HG03565 (cell line): ENCODE measurements at regions not wholly inside any gene's neighbourhood (a gene's known extent, or its start where the extent isn't known, plus 50 kb on each side); places are given as distances from the start of the nearest gene placed in this dataset.
"Not testable (repeated sequence)": the region's sequence is repeated elsewhere in the genome, so short reads cannot be mapped to it uniquely, and the experiment has no call there.

Experiments used
- ATAC-seq: cut with Tn5 transposase; IDR thresholded peaks from one replicate; pipeline ENCODE4 v1.9.1; 2021; ENCODE audit warnings: mild to moderate bottlenecking, moderate library complexity; ENCODE audit not compliant: unreplicated experiment

- ATAC-seq = no peak
These were observed 128.0 kb upstream of the TACR1 start for GRCh38 chr2:75327334-75327733.

GRCh38 chr2:75326645-75327044 is 127.3 kb upstream of the TACR1 start:
- ATAC-seq = no peak

DNA sequence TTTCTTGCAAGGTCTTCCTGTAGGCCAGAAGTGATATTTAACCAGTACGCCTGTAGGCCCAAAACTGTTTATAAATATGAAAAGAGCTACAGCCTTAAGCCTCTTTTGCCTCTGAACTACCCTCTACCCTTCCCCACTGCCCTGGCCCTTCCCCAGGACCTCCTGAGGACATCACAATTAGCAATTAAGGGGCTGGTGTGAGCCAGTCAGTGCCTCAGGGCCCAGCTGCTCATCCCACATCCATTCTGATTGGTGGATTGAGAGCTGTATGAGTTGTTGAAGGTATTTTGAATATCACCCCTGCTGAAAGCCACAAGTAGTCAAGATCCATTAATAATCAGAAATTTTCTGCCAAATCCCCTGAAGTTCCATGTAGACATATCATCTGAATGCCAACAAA is 126.3 kb upstream of the TACR1 start:
- ATAC-seq = no peak

DNA sequence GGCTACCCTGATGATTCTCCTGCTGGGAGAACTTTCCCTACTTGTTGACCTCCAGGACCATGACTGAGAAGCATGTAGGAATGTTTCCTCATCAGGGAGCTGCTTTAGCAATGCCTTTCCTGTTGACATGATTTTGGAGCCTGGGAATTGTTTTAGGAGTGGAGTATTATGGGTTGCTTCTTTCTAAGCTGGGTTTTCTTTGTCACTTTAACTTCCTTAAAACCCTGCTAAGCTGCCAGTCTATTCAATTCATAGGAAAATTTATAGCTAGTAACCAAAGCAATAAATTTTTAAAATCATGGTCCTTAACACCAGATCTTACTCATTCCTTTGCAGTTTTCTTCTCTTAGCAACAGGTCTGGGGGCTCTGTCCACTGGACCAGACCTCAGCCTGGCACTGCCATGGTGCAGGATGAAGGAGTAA is 125.6 kb upstream of the TACR1 start:
- no peak for ATAC-seq

DNA sequence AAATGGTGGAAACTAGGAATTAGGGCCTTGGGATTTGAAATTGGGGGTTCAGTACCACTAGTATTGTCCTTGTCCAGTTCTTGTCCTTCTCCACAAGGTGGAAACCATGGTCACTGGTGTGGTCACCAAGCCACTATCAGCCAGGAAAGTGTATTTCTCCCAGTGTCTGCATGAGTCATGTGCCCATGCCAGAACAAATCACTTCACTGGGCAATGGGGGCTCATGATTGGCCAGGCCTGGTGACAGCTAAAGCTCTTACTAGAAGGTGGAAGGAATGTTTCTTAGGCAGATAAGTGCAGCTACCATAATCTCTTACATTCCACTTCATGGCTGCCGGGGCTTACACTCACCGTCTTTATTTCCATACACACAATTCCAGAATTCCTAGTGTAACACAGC is 124.8 kb upstream of the TACR1 start:
- no peak for ATAC-seq

DNA sequence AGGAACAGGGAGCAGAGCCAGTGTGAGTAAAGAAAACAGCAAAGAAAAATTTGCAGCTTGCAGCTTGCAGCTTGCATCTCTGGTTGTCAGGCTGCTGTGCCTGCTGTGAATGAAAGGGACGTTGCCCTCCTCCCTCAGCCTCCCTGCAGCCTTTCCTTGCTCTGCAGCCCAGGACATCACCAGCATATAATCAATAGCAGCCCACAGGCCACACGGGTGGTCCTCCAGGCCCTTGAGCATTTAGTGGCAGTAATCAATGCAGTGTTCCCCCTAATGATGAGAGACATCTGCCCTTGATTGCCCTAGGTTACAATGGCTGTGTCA is 122.2 kb upstream of the TACR1 start:
- no peak for ATAC-seq

GRCh38 chr2:75320898-75321598 is 121.7 kb upstream of the TACR1 start:
- no peak for ATAC-seq

GRCh38 chr2:75319951-75320350 is 120.6 kb upstream of the TACR1 start:
- ATAC-seq = no peak

DNA sequence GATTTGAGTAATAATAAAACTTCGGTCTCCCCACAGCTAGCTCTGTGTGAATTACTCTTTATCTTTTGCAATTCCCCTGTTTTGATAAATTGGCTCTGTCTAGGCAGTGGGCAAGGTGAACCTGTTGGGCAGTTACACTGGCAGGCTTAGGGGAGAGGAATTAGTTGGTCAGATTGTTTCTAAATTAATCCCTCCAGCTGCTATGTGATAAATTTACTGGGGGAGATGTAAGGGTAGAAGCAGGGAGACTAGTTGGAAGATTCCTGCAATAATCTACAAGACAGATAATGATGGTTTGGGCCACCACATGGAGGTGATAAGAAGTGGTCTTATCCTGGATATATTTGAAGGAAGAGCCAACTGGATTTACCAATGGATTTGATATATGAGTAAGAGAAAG is 118.5 kb upstream of the TACR1 start:
- ATAC-seq = no peak

DNA sequence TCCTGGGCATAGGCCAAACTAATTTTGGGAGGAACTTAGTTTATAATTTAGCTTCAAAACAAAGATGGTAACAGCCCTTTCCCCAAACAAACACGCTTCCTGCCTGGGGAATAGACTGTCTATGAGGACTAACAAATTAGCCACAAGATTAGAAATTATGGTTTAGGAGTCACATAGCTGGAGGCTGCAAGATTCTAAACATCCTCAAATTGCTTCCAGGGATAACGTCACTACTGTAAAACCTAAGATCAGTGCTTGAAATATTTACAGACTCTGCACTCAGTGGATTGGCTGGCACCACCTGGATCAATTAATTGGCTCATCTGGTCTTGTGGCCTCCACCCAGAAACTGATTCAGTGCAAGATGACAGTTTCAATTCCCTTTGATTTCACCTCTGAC is 118.0 kb upstream of the TACR1 start:
- no peak for ATAC-seq

GRCh38 chr2:75315436-75315835 is 116.1 kb upstream of the TACR1 start:
- ATAC-seq = no peak

GRCh38 chr2:75311993-75312392 is 112.7 kb upstream of the TACR1 start:
- peak; percentile 100 for ATAC-seq

DNA sequence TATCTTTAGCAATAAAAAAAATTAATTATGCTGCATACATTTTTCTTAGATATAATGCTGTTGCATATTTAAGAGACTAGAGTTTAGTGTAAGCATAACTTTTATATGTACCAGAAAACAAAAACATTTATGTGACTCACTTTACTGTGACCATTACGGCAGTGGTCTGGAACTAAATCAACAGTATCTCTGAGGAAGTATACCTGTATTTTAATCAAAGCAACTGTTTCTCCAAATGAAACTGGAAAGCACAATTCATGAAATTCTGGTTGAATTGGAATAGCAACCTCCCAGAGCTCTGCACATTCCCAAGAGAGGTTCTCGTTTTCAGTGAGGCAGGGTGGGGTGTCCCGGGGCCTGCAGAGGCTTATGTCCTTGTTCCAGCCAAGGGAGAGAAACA is 112.2 kb upstream of the TACR1 start:
- ATAC-seq = no peak

DNA sequence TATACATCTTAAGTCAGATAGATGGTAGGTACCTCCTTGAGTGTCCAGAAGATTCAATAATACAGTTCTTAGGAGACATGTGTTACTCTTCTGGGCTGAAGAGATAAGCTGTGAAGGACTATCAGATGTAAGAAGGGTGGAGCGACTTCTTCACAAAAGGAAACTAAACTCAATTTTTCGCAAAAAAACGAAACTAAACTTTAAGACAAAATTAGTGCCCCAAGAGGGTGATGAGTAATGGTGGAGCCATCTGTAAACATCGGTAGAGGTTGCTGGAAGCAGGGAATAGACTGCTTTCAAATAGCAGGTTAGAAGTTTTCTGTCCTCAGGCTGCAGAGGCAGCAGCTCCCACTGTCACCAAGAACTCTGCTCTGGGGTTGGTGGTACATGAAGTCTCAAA is 111.6 kb upstream of the TACR1 start:
- no peak for ATAC-seq

DNA sequence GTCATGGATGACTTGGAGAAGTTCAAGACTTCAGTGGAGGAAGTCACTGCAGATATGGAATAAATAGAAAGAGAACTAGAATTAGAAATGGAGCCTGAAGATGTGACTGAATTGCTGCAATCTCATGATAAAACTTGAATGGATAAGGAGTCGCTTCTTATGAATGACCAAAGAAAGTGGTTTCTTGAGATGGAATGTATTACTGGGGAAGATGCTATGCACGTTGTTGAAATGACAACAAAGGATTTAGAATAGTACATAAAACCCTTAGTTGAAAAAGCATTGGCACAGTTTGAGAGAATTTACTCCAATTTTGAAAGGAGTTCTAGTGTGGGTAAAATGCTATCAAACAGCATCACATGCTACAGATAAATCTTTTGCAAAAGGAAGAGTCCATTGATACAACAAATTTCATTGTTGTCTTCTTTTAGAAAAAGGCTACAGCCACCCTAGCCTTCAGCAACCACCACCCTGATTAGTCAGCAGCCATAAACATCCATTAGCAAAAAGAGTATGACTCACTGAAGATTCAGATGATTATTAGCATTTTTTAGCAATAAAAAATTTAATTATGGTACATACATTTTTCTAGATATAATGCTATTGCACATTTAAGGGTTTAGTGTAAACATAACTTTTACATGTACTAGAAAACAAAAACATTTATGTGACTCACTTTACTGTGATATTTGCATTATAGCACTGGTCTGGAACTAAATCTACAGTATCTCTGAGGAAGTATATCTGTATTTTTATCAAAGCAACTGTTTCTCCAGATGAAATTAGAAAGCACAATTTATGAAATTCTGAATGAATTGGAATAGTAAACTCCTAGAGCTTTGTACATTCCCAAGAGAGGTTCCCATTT is 110.5 kb upstream of the TACR1 start:
- ATAC-seq = no peak

DNA sequence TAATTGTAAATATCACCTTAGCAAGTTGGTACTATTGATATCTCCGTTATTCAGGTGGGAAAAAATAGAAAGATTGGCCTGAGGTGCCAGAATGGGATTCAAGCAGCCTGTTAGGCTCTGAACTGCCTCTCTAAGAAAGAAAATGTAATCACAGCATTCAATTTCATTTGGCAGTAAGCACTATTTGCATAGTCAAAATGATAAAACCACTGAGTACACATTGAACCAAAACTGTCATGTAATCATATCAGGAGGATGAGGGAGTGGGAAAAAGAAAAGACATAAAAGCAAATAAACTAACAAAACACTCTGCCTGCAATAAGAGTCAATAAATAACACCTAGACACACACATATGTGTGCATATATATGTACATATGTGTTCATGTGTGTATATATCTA is 103.9 kb upstream of the TACR1 start:
- ATAC-seq = no peak

- no peak for ATAC-seq
These were observed 95.0 kb upstream of the TACR1 start for GRCh38 chr2:75294362-75294761.

DNA sequence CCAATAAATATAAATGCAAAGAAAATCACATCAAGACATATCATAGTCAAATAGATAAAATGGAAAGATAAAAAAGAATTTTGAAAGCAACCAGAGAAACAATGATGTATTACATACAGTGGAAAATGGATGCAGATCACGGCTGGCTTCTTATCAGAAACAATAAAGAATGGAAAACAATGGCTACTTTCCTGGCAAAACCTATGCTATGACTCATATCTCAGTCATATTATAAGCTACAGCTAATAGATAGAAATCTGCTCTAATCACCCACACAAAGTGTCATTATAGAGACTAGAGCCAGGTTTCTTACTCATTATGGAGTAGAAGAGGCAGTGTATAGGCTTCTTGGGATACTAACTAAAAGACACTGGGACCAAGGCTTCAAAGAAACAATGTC is 93.5 kb upstream of the TACR1 start:
- ATAC-seq = no peak

DNA sequence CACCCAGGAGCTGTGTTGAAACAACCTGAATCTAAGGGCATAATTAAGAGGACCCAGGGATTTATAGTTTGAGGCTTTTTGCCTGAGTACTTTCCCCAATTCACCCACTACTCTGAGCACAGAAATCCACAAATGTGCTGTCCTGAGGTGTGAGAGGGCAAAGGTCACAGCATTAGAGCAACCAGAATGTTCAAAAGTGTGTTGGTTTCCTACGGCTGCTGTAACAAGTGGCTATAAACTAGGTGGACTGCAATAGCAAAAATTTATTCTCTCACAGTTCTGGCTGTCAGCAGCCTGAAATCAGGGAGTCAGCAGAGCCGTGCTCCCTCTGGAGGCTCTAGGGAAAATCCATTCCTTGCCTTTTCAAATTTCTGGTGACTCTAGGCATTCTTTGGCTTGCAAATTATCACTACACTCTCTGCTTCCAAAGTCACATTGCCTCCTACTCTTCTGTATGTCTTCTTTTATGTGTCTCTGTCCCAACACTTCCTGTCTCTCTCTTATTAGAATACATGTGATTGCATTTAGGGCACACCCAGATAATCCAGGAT is 91.4 kb upstream of the TACR1 start:
- no peak for ATAC-seq

- no peak for ATAC-seq
These were observed 90.5 kb upstream of the TACR1 start for GRCh38 chr2:75289771-75290170.

- not testable (repeated sequence) for ATAC-seq
These were observed 89.9 kb upstream of the TACR1 start for GRCh38 chr2:75289178-75289577.

GRCh38 chr2:75288760-75289159 is 89.4 kb upstream of the TACR1 start:
- peak; percentile 42 for ATAC-seq
